ENCODE measurements at regions not wholly inside any gene's neighbourhood (a gene's known extent, or its start where the extent isn't known, plus 50 kb on each side); places are given as distances from the start of the nearest gene placed in this dataset.

GRCh38 chr4:132297346-132297745 lies 851.7 kb upstream of the PCDH10 start:
- TF ChIP-seq POLR2AphosphoS5 (IDR thresholded peaks at IDR 0.05; ENCODE audit: borderline replicate concordance, low read depth, low read length) (no peak), EZH2 (IDR thresholded peaks at IDR 0.05) (no peak), FOXP2 (optimal IDR thresholded peaks at IDR 0.05; ENCODE audit: control extremely low read depth, extremely low read length, insufficient read depth) (no peak)
